H1 (cell line): ENCODE measurements at regions not wholly inside any gene's neighbourhood (a gene's known extent, or its start where the extent isn't known, plus 50 kb on each side); places are given as distances from the start of the nearest gene placed in this dataset.

Experiments used
- CTCF ChIA-PET: fragments of 300-600 bp; sonication (Branson Sonifier 250); formaldehyde crosslinking; loops from one replicate; lab custom pipeline; 2021; ENCODE audit not compliant: partially characterized antibody; lab: Charles Lee
- POLR2A ChIA-PET: fragments of 300-600 bp; sonication (Branson Sonifier 250); formaldehyde crosslinking; loops from one replicate; lab custom pipeline; 2021; ENCODE audit warnings: inconsistent platforms; ENCODE audit not compliant: partially characterized antibody; lab: Charles Lee
- DNase-seq, 2 experiments: peaks; one replicate each; pipeline versions ENCODE4 v3.0.0 to v3.0.0-alpha.2; 2010 to 2022; ENCODE audit warnings: low spot score in 2 of 2, low read depth in 1 of 2, mixed read lengths in 1 of 2
- FAIRE-seq: peaks from 2 replicates; lab custom pipeline; 2011; peaks lifted over from hg19 to GRCh38; lab: Jason Lieb, UNC
- H2AFZ ChIP-seq: 2 replicates; pipeline ENCODE4 v1.8.1; 2012; ENCODE audit warnings: low read length, inconsistent platforms
- H2AK5ac ChIP-seq: 2 replicates; pipeline ENCODE4 v1.6.1; 2013; ENCODE audit warnings: low read depth, low read length
- H2BK120ac ChIP-seq: replicated peaks from 2 replicates; pipeline ENCODE3; 2013; ENCODE audit warnings: low read depth, low read length, inconsistent platforms
- H2BK12ac ChIP-seq: 2 replicates; pipeline ENCODE4 v1.6.1; 2013; ENCODE audit warnings: low read depth, low read length
- H2BK15ac ChIP-seq: 2 replicates; pipeline ENCODE4 v1.6.1; 2013; ENCODE audit warnings: low read length
- H2BK20ac ChIP-seq: 2 replicates; pipeline ENCODE4 v1.6.1; 2013; ENCODE audit warnings: low read length
- H2BK5ac ChIP-seq: 2 replicates; pipeline ENCODE4 v1.6.1; 2013; ENCODE audit warnings: low read depth, low read length
- H3K14ac ChIP-seq: 2 replicates; pipeline ENCODE4 v1.6.1; 2013; ENCODE audit warnings: inconsistent platforms; ENCODE audit not compliant: insufficient read length
- H3K18ac ChIP-seq: 2 replicates; pipeline ENCODE4 v1.6.1; 2013; ENCODE audit warnings: low read length; ENCODE audit errors: extremely low read depth
- H3K23ac ChIP-seq: 2 replicates; pipeline ENCODE4 v1.6.1; 2013; ENCODE audit warnings: inconsistent platforms; ENCODE audit not compliant: insufficient read length
- H3K23me2 ChIP-seq: 2 replicates; pipeline ENCODE4 v1.6.1; 2013; ENCODE audit warnings: low read depth, low read length
- H3K27ac ChIP-seq: 2 replicates; pipeline ENCODE4 v1.6.1; 2011; ENCODE audit warnings: low read depth, low read length, inconsistent platforms
- H3K27me3 ChIP-seq, 4 experiments: replicated peaks in 1 of 4; 1 replicate in 1 of 4; 2 replicates in 3 of 4; pipeline versions ENCODE4 v1.6.1 to v1.8.1; 2011 to 2013; ENCODE audit warnings: low read length in 3 of 4, mild to moderate bottlenecking in 3 of 4, inconsistent platforms in 2 of 4, mixed read lengths in 2 of 4, moderate library complexity in 1 of 4; ENCODE audit not compliant: control insufficient read depth in 3 of 4, insufficient read depth in 3 of 4; ENCODE audit errors: extremely low read depth in 1 of 4
- H3K36me3 ChIP-seq, 4 experiments: 2 replicates each; pipeline versions ENCODE4 v1.6.1 to v1.8.1; 2011 to 2013; ENCODE audit warnings: mild to moderate bottlenecking in 4 of 4, low read length in 3 of 4, moderate library complexity in 2 of 4, control low read depth in 1 of 4, inconsistent platforms in 1 of 4; ENCODE audit not compliant: insufficient read depth in 4 of 4, control insufficient read depth in 2 of 4
- H3K4ac ChIP-seq: replicated peaks from 2 replicates; pipeline ENCODE3; 2013; ENCODE audit warnings: low read length, low read depth, mixed read lengths, inconsistent platforms; ENCODE audit not compliant: insufficient read length
- H3K4me1 ChIP-seq, 4 experiments: replicated peaks in 1 of 4; 1 replicate in 1 of 4; 2 replicates in 3 of 4; pipeline versions ENCODE4 v1.6.1 to v1.8.1; 2011 to 2013; ENCODE audit warnings: low read length in 3 of 4, inconsistent platforms in 2 of 4, mixed read lengths in 1 of 4; ENCODE audit not compliant: insufficient read depth in 4 of 4, control insufficient read depth in 3 of 4
- H3K4me2 ChIP-seq, 2 experiments: 2 replicates each; pipeline versions ENCODE4 v1.6.1 to v1.8.1; 2011 to 2013; ENCODE audit warnings: low read depth in 2 of 2, low read length in 2 of 2, control low read depth in 1 of 2, inconsistent platforms in 1 of 2, mild to moderate bottlenecking in 1 of 2; ENCODE audit not compliant: insufficient read depth in 1 of 2
- H3K4me3 ChIP-seq, 4 experiments: fragments of 200-600, 300-600 bp in 1 of 4; sonication (generic), shearing (Covaris generic), sonication (Bioruptor Twin) in 1 of 4; 2 replicates each; pipeline versions ENCODE4 v1.5.1 to v1.8.1; 2011 to 2016; ENCODE audit warnings: low read length in 4 of 4, low read depth in 3 of 4, control low read depth in 2 of 4, inconsistent platforms in 2 of 4, mild to moderate bottlenecking in 2 of 4, mixed read lengths in 1 of 4, moderate library complexity in 1 of 4; ENCODE audit not compliant: insufficient read depth in 2 of 4; ENCODE audit errors: extremely low read depth in 1 of 4
- H3K56ac ChIP-seq: replicated peaks from 2 replicates; pipeline ENCODE3; 2013; ENCODE audit warnings: low read depth, mild to moderate bottlenecking, mixed read lengths, low read length, inconsistent platforms; ENCODE audit not compliant: insufficient read length
- H3K79me1 ChIP-seq: 2 replicates; pipeline ENCODE4 v1.6.1; 2013; ENCODE audit warnings: low read depth, low read length, control low read depth
- H3K79me2 ChIP-seq, 2 experiments: 2 replicates each; pipeline versions ENCODE4 v1.6.1 to v1.8.1; 2012 to 2013; ENCODE audit warnings: low read length in 2 of 2, mild to moderate bottlenecking in 2 of 2, inconsistent platforms in 1 of 2; ENCODE audit not compliant: insufficient read depth in 2 of 2, control insufficient read depth in 1 of 2
- H3K9ac ChIP-seq, 4 experiments: replicated peaks in 1 of 4; 1 replicate in 1 of 4; 2 replicates in 3 of 4; pipeline versions ENCODE4 v1.6.1 to v1.8.1; 2011 to 2013; ENCODE audit warnings: low read depth in 3 of 4, low read length in 3 of 4, control low read depth in 2 of 4, mild to moderate bottlenecking in 2 of 4, moderate library complexity in 2 of 4, inconsistent platforms in 1 of 4; ENCODE audit errors: extremely low read depth in 1 of 4
- H3K9me3 ChIP-seq, 2 experiments: 2 replicates each; pipeline versions ENCODE4 v1.6.1 to v1.8.1; 2012 to 2013; ENCODE audit warnings: mild to moderate bottlenecking in 2 of 2, moderate library complexity in 2 of 2, control low read depth in 1 of 2, inconsistent platforms in 1 of 2, low read depth in 1 of 2, low read length in 1 of 2, mixed read lengths in 1 of 2; ENCODE audit not compliant: insufficient read depth in 2 of 2
- H4K20me1 ChIP-seq, 2 experiments: replicated peaks in 1 of 2; 2 replicates each; pipeline versions ENCODE3 to v1.8.1; 2011 to 2013; ENCODE audit warnings: inconsistent platforms in 2 of 2, low read length in 2 of 2, mild to moderate bottlenecking in 1 of 2; ENCODE audit not compliant: insufficient read depth in 2 of 2, control insufficient read depth in 1 of 2
- H4K5ac ChIP-seq: 2 replicates; pipeline ENCODE4 v1.6.1; 2013; ENCODE audit warnings: low read length, low read depth, mixed read lengths, inconsistent platforms; ENCODE audit not compliant: insufficient read length
- H4K8ac ChIP-seq: 2 replicates; pipeline ENCODE4 v1.8.0; 2013; ENCODE audit warnings: mild to moderate bottlenecking, moderate library complexity, low read length, inconsistent platforms; ENCODE audit not compliant: insufficient read depth; ENCODE audit errors: extremely low read depth
- H4K91ac ChIP-seq: replicated peaks from 2 replicates; pipeline ENCODE3; 2013; ENCODE audit warnings: low read length, mixed read lengths, inconsistent platforms; ENCODE audit not compliant: insufficient read length
- SAP30 ChIP-seq: fragments of 300-600 bp; sonication (generic); IDR thresholded peaks from 2 replicates; pipeline ENCODE4 v1.7.1; 2012; ENCODE audit warnings: low read length, moderate library complexity, mild to moderate bottlenecking, inconsistent platforms; ENCODE audit not compliant: insufficient read depth, insufficient replicate concordance
- YY1 ChIP-seq: IDR thresholded peaks from 2 replicates; pipeline ENCODE4 v1.6.1; 2011; ENCODE audit warnings: low read depth, mild to moderate bottlenecking, low read length
- WGBS, 2 experiments: shearing (Covaris generic) in 1 of 2; methylation state at CpG; one replicate each; pipeline versions ENCODE4 v1.1.6 to v1.1.7; 2013 to 2015; ENCODE audit warnings: low lambda C conversion rate in 2 of 2, mixed read lengths in 2 of 2, inconsistent platforms in 1 of 2, low coverage in 1 of 2, missing lambda C conversion rate in 1 of 2; ENCODE audit not compliant: insufficient replicate concordance in 2 of 2, insufficient coverage in 1 of 2, insufficient read length in 1 of 2; ENCODE audit errors: extremely low coverage in 1 of 2, missing lambda C conversion rate in 1 of 2; 5-methylcytosine and 5-hydroxymethylcytosine counted together

GRCh38 chr1:208653426-208653825, 409.2 kb upstream of the PLXNA2 start:
- WGBS, 2 experiments = 96% methylated on average over 4 of the region's 4 CpGs; no CpG with 5 or more reads in 1 of the 2 experiments
- H3K4ac ChIP-seq = no peak overlapping the region
- no peaks in the 10 kb centered on the region; a peak in 1 of 7 replicates for H3K27me3 ChIP-seq
- no peaks in the 10 kb centered on the region for H3K9me3 ChIP-seq
- no peak overlapping the region for H3K14ac ChIP-seq
- no peak overlapping the region for H2AFZ ChIP-seq
- no peak overlapping the region for H2BK15ac ChIP-seq
- H4K91ac ChIP-seq = no peak overlapping the region
- H3K9ac ChIP-seq = no peak overlapping the region
- no peak overlapping the region for H3K27ac ChIP-seq
- H3K4me1 ChIP-seq = no peaks in the 10 kb centered on the region
- H2BK5ac ChIP-seq = no peak overlapping the region
- H4K20me1 ChIP-seq = no peaks in the 10 kb centered on the region
- H3K79me1 ChIP-seq = no peaks in the 10 kb centered on the region
- no peak overlapping the region for H2BK20ac ChIP-seq
- POLR2A ChIA-PET = no interaction called here
- H3K56ac ChIP-seq = no peak overlapping the region
- H2BK12ac ChIP-seq = no peak overlapping the region
- H3K4me2 ChIP-seq = no peak overlapping the region
- H3K23me2 ChIP-seq = no peaks in the 10 kb centered on the region
- H2AK5ac ChIP-seq = no peak overlapping the region
- H3K23ac ChIP-seq = no peak overlapping the region
- H3K18ac ChIP-seq = no peak overlapping the region
- TF ChIP-seq YY1 (no peak), SAP30 (no peak)
- no peak overlapping the region for H4K8ac ChIP-seq
- no peak for DNase-seq
- CTCF ChIA-PET = interaction anchor here (0.7 to 2.9 kb wide), 31 partner anchors 9 to 836 kb away, joined by 3 to 26 read pairs (median 4); no protein-coding TSS in a partner anchor
- no peak for FAIRE-seq
- no peaks in the 10 kb centered on the region for H3K36me3 ChIP-seq
- no peak overlapping the region for H4K5ac ChIP-seq
- no peaks in the 10 kb centered on the region for H3K79me2 ChIP-seq
- no peak overlapping the region for H3K4me3 ChIP-seq
- no peak overlapping the region for H2BK120ac ChIP-seq
